Suprapubic skin (tissue), 4 donors: ENCODE measurements at regions not wholly inside any gene's neighbourhood (a gene's known extent, or its start where the extent isn't known, plus 50 kb on each side); places are given as distances from the start of the nearest gene placed in this dataset.

ENCODE experiments used
- DNase-seq, 2 donors: peaks; one replicate each; pipeline ENCODE4 v3.0.0-alpha.2; 2019; ENCODE audit warnings: low spot score in 2 of 2
- H3K27ac ChIP-seq: fragments of 200-600 bp; sonication (generic); one replicate; pipeline ENCODE4 v1.5.1; 2019
- H3K27me3 ChIP-seq: fragments of 200-600 bp; sonication (generic); one replicate; pipeline ENCODE4 v1.5.1; 2019
- H3K36me3 ChIP-seq: fragments of 200-600 bp; sonication (generic); one replicate; pipeline ENCODE4 v1.5.1; 2019
- H3K4me1 ChIP-seq: fragments of 200-600 bp; sonication (generic); one replicate; pipeline ENCODE4 v1.5.1; 2019
- H3K4me3 ChIP-seq: fragments of 200-600 bp; sonication (generic); one replicate; pipeline ENCODE4 v1.5.1; 2019; ENCODE audit warnings: mild to moderate bottlenecking
- H3K9me3 ChIP-seq: fragments of 200-600 bp; sonication (generic); one replicate; pipeline ENCODE4 v1.5.1; 2019
- EP300 ChIP-seq: sonication (generic); formaldehyde crosslinking; IDR thresholded peaks from one replicate; pipeline ENCODE4 v1.6.1; 2017; ENCODE audit warnings: antibody characterized with exemption
- POLR2A ChIP-seq, 2 donors: fragments of 450-650 bp; IDR thresholded peaks; one replicate each; pipeline ENCODE4 v1.6.1; 2017; ENCODE audit warnings: antibody characterized with exemption in 2 of 2, mild to moderate bottlenecking in 2 of 2, moderate library complexity in 2 of 2
- POLR2AphosphoS5 ChIP-seq, 3 donors: sonication (generic); formaldehyde crosslinking; IDR thresholded peaks; one replicate each; pipeline ENCODE4 v1.6.1; 2017; ENCODE audit warnings: antibody characterized with exemption in 3 of 3
- WGBS: methylation state at CpG from one replicate; pipeline ENCODE4 v1.1.5; 2018; 5-methylcytosine and 5-hydroxymethylcytosine counted together
- TF ChIP-seq, protein P1 (sequence below), 2 donors: fragments of 200-600 bp in 1 of 2; fragments of 450-650 bp in 1 of 2; sonication (generic) in 1 of 2; IDR thresholded peaks; one replicate each; pipeline ENCODE4 v1.5.1; 2016 to 2019; ENCODE audit warnings: antibody characterized with exemption in 2 of 2, mild to moderate bottlenecking in 1 of 2, moderate library complexity in 1 of 2

- DNase-seq: no peak
- WGBS: 10% methylated on average over 3 of the region's 3 CpGs
- Histone ChIP-seq H3K36me3 (no peaks in the 10 kb centered on the region), H3K4me1 (peaks cover 13% of the 10 kb centered on the region), H3K9me3 (no peaks in the 10 kb centered on the region), H3K27ac (no peak overlapping the region), H3K4me3 (no peak overlapping the region), H3K27me3 (no peaks in the 10 kb centered on the region)
- no peak for TF ChIP-seq POLR2A (IDR thresholded peaks at IDR 0.05)
- TF ChIP-seq EP300: no peak
- TF ChIP-seq, protein P1, sequence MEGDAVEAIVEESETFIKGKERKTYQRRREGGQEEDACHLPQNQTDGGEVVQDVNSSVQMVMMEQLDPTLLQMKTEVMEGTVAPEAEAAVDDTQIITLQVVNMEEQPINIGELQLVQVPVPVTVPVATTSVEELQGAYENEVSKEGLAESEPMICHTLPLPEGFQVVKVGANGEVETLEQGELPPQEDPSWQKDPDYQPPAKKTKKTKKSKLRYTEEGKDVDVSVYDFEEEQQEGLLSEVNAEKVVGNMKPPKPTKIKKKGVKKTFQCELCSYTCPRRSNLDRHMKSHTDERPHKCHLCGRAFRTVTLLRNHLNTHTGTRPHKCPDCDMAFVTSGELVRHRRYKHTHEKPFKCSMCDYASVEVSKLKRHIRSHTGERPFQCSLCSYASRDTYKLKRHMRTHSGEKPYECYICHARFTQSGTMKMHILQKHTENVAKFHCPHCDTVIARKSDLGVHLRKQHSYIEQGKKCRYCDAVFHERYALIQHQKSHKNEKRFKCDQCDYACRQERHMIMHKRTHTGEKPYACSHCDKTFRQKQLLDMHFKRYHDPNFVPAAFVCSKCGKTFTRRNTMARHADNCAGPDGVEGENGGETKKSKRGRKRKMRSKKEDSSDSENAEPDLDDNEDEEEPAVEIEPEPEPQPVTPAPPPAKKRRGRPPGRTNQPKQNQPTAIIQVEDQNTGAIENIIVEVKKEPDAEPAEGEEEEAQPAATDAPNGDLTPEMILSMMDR (IDR thresholded peaks at IDR 0.05): no peak
- no peak for TF ChIP-seq POLR2AphosphoS5 (IDR thresholded peaks at IDR 0.05)
Measured at GRCh38 chr7:153389261-153389660, 629.7 kb downstream of the ACTR3B start.

GRCh38 chr7:153390955-153391354, 631.4 kb downstream of the ACTR3B start:
- Histone ChIP-seq H3K9me3 (no peaks in the 10 kb centered on the region), H3K27ac (no peak overlapping the region), H3K4me3 (no peak overlapping the region), H3K27me3 (no peaks in the 10 kb centered on the region), H3K4me1 (peaks cover 12% of the 10 kb centered on the region), H3K36me3 (no peaks in the 10 kb centered on the region)
- no peak for DNase-seq
- TF ChIP-seq, protein P1 (IDR thresholded peaks at IDR 0.05): no peak
- TF ChIP-seq EP300 (no peak), POLR2A (IDR thresholded peaks at IDR 0.05) (no peak), POLR2AphosphoS5 (IDR thresholded peaks at IDR 0.05) (no peak)
- WGBS: 88% methylated on average over 2 of the region's 2 CpGs

- Histone ChIP-seq H3K4me3 (no peak overlapping the region), H3K4me1 (peaks cover 12% of the 10 kb centered on the region), H3K27me3 (no peaks in the 10 kb centered on the region), H3K9me3 (no peaks in the 10 kb centered on the region), H3K36me3 (no peaks in the 10 kb centered on the region), H3K27ac (no peak overlapping the region)
- TF ChIP-seq EP300 (no peak), POLR2AphosphoS5 (IDR thresholded peaks at IDR 0.05) (no peak), POLR2A (IDR thresholded peaks at IDR 0.05) (no peak)
- DNase-seq: no peak
Measured at GRCh38 chr7:153392726-153393125, 633.2 kb downstream of the ACTR3B start.

DNA sequence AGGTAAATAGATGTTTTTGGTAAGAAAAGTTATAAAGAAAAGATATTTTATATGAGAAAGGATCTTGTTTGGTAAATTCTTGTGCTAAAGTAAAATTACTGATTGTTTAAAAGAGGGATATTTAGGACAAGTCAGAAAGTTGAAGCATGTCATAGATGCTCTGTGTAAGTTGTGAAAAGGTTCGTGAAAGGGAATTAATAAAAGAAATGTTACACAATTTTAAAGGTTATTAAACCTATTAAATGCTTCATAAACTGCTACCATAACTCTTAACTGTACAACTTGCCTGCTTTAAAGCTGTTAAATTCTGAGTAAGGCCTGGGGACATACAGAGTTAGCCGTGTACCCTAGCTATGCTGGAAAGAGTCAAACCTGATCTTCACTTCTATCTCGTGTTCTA, 634.1 kb downstream of the ACTR3B start:
- 83% methylated on average over 3 of the region's 3 CpGs for WGBS
- Histone ChIP-seq H3K4me1 (peaks cover 9% of the 10 kb centered on the region), H3K27me3 (no peaks in the 10 kb centered on the region), H3K27ac (no peak overlapping the region), H3K9me3 (no peaks in the 10 kb centered on the region), H3K36me3 (no peaks in the 10 kb centered on the region), H3K4me3 (no peak overlapping the region)
- DNase-seq: no peak
- no peak for TF ChIP-seq POLR2A (IDR thresholded peaks at IDR 0.05)
- TF ChIP-seq, protein P1 (IDR thresholded peaks at IDR 0.05): no peak
- no peak for TF ChIP-seq EP300
- TF ChIP-seq POLR2AphosphoS5 (IDR thresholded peaks at IDR 0.05): no peak

- H3K9me3 ChIP-seq: no peaks in the 10 kb centered on the region
- TF ChIP-seq, protein P1 (IDR thresholded peaks at IDR 0.05): no peak
- TF ChIP-seq POLR2AphosphoS5 (IDR thresholded peaks at IDR 0.05) (no peak), EP300 (no peak), POLR2A (IDR thresholded peaks at IDR 0.05) (no peak)
- no peaks in the 10 kb centered on the region for H3K4me1 ChIP-seq
- H3K27me3 ChIP-seq: no peaks in the 10 kb centered on the region
- H3K27ac ChIP-seq: no peak overlapping the region
- WGBS: 96% methylated on average over 2 of the region's 2 CpGs
- DNase-seq: no peak
- no peak overlapping the region for H3K4me3 ChIP-seq
- H3K36me3 ChIP-seq: no peaks in the 10 kb centered on the region
Measured at GRCh38 chr7:153396475-153396874, 636.9 kb downstream of the ACTR3B start.

GRCh38 chr7:153397459-153397858, 637.9 kb downstream of the ACTR3B start:
- no peaks in the 10 kb centered on the region for H3K27me3 ChIP-seq
- 75% methylated on average over 4 of the region's 4 CpGs for WGBS
- TF ChIP-seq EP300: no peak
- TF ChIP-seq, protein P1 (IDR thresholded peaks at IDR 0.05): no peak

More at GRCh38 chr7:153397459-153397858, 637.9 kb downstream of the ACTR3B start:
- Histone ChIP-seq H3K4me1 (no peaks in the 10 kb centered on the region), H3K9me3 (no peaks in the 10 kb centered on the region), H3K27ac (no peak overlapping the region), H3K36me3 (no peaks in the 10 kb centered on the region), H3K4me3 (no peak overlapping the region)
- no peak for DNase-seq
